ENCODE measurements at regions not wholly inside any gene's neighbourhood (a gene's known extent, or its start where the extent isn't known, plus 50 kb on each side); places are given as distances from the start of the nearest gene placed in this dataset.

DNA sequence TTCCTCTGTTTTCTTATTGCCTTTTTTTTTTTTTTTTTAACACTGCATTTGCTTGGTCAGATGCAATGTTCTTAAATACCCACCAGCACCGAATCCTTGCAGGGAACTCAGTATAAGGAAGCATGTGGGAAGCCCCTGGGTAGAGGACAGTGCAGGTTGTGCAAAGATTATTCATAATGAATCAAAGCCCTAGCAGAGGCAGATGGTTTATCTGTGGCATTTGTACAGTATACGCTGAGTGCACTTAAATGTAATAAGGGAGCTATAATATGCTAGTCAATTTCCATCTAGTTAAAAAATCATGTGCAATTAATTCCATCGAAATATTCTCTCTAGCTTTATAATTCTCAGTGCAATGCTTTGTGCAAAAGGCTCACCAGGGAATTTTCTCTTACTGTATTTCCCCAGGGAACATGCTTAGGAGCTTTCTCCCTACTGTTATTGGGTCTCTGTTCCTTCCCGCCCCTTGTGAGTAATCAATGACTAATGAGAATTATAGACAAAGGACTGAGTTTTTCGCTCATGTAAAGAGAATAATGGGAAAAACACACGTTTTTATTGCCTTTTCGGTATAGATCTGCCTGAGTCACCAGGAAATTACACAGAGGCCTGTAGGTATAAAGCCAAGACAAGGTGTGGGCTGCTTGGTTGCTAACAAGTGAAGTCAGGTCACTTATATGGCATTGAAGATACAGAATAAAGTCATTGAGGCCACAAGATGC is 1214.3 kb upstream of the TMEM132C start (continued):
- no peak for TF ChIP-seq YBX1 (IDR thresholded peaks at IDR 0.05)
- TF ChIP-seq USF1 (IDR thresholded peaks at IDR 0.05; ENCODE audit: borderline replicate concordance, extremely low read length, insufficient read depth, low read depth, low read length) = no peak
- no peak for TF ChIP-seq TCF3 (IDR thresholded peaks at IDR 0.05; ENCODE audit: borderline replicate concordance, insufficient read depth, low read depth, low read length)

DNA sequence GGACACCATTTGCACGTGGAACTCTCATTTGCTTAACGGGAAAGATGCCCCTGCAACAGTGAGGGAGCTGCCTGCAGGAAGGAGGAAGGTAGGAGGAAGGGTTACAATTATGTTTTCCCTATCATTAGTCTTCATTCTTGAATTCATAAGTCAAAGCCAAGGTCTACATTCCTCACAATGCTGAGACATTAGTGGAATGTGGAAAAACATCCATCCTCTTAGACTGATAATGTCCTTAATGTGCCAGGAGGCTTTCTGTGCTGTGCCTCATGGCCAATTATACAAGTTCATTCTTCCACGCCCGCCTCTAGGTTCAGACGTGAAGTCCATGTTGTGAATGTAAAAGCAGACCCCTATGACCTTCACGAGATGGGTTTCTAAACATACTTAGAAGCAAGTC is 1212.4 kb upstream of the TMEM132C start:
- no TSS peak for BruUV-seq (replicated peaks)
- Histone ChIP-seq H3K4me1 (ENCODE audit: control insufficient read depth, insufficient read depth, low read length) (no peaks in the 10 kb centered on the region), H4K20me1 (ENCODE audit: control insufficient read depth, insufficient read depth) (no peaks in the 10 kb centered on the region), H3K4me2 (ENCODE audit: control insufficient read depth, insufficient read depth) (no peak overlapping the region), H3K36me3 (ENCODE audit: control insufficient read depth in 2 of 2, insufficient read depth in 2 of 2, low read length in 1 of 2) (no peaks in the 10 kb centered on the region), H3K27ac (ENCODE audit: control insufficient read depth, insufficient read depth) (no peak overlapping the region), H2AFZ (ENCODE audit: control insufficient read depth, low read depth, low read length) (no peak overlapping the region), H3K9ac (ENCODE audit: control insufficient read depth, insufficient read depth, low read length) (no peak overlapping the region), H3K79me2 (ENCODE audit: control insufficient read depth, insufficient read depth, low read length) (no peaks in the 10 kb centered on the region), H3K27me3 (replicated peaks in 1 of 2; ENCODE audit: control insufficient read depth in 2 of 2, insufficient read depth in 2 of 2, low read length in 1 of 2) (no peaks in the 10 kb centered on the region), H3K4me3 (no peak overlapping the region), H3K9me3 (replicated peaks; ENCODE audit: control insufficient read depth, insufficient read depth, low read length) (no peaks in the 10 kb centered on the region; the same call in 2 of the 3 replicates)
- TF ChIP-seq DPF2 (IDR thresholded peaks at IDR 0.05) (no peak), NFYA (IDR thresholded peaks at IDR 0.05; ENCODE audit: borderline replicate concordance, low read depth, low read length) (no peak), SREBF1 (IDR thresholded peaks at IDR 0.05; ENCODE audit: low read length) (no peak), ZNF384 (IDR thresholded peaks at IDR 0.05; ENCODE audit: borderline replicate concordance, low read depth, low read length) (no peak), ATF7 (IDR thresholded peaks at IDR 0.05; ENCODE audit: low read depth) (no peak), EGR1 (IDR thresholded peaks at IDR 0.05; ENCODE audit: borderline replicate concordance in 1 of 2, low read depth in 2 of 2, low read length in 2 of 2) (no peak), PAX5 (IDR thresholded peaks at IDR 0.05; ENCODE audit: borderline replicate concordance, low read depth, low read length) (no peak)
- intact Hi-C loops (cut with micrococcal nuclease; ENCODE audit: unreplicated experiment) = no loop called here
- ATAC-seq (no peak), FAIRE-seq (no peak), DNase-seq (ENCODE audit: low read depth, low spot score) (no peak)
- SMC1A ChIA-PET (ENCODE audit: uncharacterized antibody, unreplicated experiment) = no interaction called here
- POLR2A ChIA-PET = no interaction called here
- in situ Hi-C loops (cut with MboI) = no loop called here
- CTCF ChIA-PET = no interaction called here
- RAD21 ChIA-PET (ENCODE audit: unreplicated experiment) = no interaction called here
- WGBS (ENCODE audit: insufficient coverage, insufficient replicate concordance, low lambda C conversion rate, missing lambda C conversion rate) = 49% methylated on average over 6 of the region's 6 CpGs
